GM12875 (cell line): ENCODE measurements at regions not wholly inside any gene's neighbourhood (a gene's known extent, or its start where the extent isn't known, plus 50 kb on each side); places are given as distances from the start of the nearest gene placed in this dataset.

Experiments used
- H3K4me3 ChIP-seq: one replicate; pipeline ENCODE4 v1.5.1; 2011; ENCODE audit warnings: low read depth, low read length, control low read depth
- TF ChIP-seq, protein P1 (sequence below): IDR thresholded peaks from 2 replicates; pipeline ENCODE4 v1.5.1; 2011; ENCODE audit warnings: low read depth, mild to moderate bottlenecking, control low read depth, inconsistent platforms, low read length, moderate library complexity, borderline replicate concordance; ENCODE audit not compliant: insufficient read depth

DNA sequence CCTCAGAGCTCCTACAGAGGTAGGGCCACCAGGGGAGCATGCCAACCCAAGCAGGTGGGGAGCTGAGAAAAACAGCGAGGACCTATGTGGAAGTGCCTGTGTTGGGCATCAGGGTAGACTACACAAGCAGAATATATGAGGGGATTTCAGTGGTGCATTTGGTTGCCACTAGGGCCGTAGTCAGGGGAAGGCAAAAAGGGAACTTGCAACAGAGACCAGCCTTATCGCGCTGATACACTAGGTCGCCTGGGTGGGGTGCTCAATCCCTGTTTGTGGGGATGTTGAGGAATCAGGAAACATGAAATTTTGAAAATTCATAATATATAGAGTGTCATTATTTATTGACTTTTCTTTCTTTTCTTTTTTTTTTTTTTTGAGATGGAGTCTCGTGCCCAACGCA lies 370.9 kb upstream of the PRR16 start:
- TF ChIP-seq, protein P1, sequence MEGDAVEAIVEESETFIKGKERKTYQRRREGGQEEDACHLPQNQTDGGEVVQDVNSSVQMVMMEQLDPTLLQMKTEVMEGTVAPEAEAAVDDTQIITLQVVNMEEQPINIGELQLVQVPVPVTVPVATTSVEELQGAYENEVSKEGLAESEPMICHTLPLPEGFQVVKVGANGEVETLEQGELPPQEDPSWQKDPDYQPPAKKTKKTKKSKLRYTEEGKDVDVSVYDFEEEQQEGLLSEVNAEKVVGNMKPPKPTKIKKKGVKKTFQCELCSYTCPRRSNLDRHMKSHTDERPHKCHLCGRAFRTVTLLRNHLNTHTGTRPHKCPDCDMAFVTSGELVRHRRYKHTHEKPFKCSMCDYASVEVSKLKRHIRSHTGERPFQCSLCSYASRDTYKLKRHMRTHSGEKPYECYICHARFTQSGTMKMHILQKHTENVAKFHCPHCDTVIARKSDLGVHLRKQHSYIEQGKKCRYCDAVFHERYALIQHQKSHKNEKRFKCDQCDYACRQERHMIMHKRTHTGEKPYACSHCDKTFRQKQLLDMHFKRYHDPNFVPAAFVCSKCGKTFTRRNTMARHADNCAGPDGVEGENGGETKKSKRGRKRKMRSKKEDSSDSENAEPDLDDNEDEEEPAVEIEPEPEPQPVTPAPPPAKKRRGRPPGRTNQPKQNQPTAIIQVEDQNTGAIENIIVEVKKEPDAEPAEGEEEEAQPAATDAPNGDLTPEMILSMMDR = no peak
- H3K4me3 ChIP-seq = no peak overlapping the region

DNA sequence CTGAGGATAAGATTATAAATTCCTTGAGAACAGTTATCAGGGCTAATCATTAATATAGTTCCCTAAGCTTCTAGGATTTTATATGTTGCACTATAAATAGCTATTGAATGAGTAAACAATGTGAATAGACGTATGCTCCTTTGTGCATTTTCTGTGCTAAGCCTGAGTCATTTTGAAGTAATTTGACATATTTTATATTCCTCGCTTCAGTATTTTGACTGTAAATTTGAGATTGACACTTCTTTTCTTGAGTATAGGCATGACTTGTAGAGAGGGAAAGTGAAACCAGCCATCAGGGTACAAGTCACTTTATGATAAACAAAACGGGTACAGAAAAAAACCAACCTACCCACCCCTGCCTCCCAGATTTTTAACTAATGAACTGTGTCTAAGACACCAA lies 367.7 kb upstream of the PRR16 start:
- TF ChIP-seq, protein P1 = no peak
- H3K4me3 ChIP-seq = no peak overlapping the region

DNA sequence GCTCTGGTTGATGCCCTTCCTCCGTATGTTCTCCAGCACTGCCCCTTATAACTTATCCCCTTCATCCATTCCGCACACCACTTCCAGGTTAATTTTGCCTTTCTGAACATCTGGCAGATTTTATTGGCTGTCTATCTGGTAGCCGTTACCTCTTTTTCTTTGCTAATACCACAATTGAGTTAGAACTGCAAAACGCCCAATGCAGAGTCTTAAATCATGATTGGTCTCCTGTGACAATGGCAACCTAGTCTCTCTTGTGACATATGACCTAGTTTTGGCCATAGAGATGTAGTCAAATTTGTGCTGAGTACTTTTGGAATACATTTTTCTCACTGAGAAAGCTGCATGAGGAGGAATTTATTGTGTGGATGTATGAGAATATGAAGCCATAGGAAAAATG lies 365.7 kb upstream of the PRR16 start:
- no peak overlapping the region for H3K4me3 ChIP-seq
- TF ChIP-seq, protein P1 = no peak

DNA sequence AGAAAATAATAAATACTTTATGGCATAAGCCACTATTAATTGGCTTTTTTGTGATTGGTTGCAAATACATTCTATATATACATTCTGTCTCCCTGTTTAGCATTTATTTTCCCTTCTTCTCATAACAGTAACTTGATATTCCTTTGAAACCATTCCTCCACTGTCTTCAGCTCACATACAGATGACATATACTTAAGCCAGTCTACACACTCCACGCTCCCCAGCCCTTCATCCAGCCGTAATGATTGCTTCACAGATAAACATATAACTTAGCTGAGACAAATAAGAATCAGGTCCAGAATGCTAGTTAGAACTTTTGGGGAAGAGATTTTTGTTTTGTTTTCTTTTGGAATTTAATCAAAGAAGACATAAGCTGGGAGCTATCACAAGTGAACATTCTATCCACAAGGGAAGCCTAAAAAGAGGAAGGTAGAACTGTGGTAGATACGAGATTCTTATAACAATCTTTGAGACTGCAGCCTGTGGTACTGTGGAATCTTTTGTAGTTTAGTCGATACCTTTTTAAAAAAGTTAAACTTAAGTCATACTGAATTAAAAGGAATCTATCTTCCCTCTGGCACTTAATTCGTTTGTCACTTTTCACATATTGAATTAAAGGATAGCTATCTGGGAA lies 365.1 kb upstream of the PRR16 start:
- TF ChIP-seq, protein P1 = no peak
- no peak overlapping the region for H3K4me3 ChIP-seq

DNA sequence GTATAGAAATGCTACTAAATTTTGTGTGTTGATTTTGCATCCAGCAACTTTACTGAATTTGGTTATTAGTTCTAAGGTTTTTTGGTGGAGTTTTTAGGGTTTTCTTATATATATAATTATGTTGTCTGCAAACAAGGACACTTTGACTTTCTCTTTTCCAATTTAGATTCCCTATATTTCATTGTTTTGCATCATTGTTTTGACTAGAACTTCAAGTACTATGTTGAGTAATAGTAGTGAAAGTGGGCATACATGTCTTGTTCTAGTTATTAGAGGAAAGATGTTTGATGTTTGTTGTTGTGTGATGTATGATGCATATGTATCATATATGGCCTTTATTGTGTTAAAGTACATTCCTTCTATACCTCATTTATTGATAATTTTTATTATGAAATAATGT lies 362.3 kb upstream of the PRR16 start:
- TF ChIP-seq, protein P1 = no peak
- H3K4me3 ChIP-seq = no peak overlapping the region

DNA sequence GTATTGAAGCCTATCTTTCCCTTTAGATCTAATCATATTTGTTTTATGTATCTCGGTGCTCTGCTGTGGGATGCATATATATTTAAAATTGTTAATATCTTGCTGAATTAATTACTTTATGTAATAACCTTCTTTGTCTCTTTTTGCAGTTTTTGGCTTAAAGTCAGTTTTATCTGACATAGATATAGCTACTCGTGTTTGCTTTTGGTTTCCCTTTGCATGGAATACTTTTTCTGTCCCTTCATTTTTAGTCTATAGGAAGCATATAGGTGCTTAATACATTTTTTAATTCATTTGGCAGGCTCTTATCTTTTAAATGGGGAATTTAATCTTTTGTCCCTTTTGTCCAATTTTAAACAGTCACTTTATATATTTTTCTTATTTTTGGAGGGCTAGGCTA lies 360.6 kb upstream of the PRR16 start:
- TF ChIP-seq, protein P1 = no peak
- no peak overlapping the region for H3K4me3 ChIP-seq

DNA sequence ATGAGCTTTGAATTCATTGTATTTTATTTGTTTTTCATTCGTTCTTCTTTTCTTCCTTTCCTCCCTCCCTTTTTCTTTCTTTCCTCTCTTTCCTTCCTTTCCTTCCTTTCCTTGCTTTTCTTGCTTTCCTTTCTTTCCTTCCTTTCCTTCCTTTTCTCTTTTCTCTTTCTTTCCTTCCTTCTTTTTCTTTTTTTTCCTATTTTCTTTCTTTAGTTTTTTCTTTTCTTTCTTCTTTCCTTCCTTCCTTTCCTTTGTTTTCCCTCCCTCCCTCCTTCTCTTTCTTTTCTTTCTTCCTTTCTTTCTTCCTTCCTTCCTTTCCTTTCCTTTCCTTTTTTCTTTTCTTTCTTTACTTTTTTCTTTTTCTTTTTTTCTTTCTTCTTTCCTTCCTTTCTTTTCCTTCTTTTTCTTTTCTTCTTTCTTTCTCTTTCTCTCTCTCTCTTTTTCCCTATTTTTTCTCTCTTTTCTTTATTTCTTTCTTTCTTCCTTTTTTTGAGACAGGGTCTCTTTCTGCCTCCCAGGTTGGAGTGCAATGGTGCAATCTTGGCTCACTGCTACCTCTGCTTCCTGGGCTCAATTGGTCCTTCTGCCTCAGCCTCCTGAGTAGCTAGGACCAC lies 357.1 kb upstream of the PRR16 start:
- H3K4me3 ChIP-seq = no peak overlapping the region
- TF ChIP-seq, protein P1 = no peak
